ENCODE measurements at regions not wholly inside any gene's neighbourhood (a gene's known extent, or its start where the extent isn't known, plus 50 kb on each side); places are given as distances from the start of the nearest gene placed in this dataset.
"Not testable (repeated sequence)": the region's sequence is repeated elsewhere in the genome, so short reads cannot be mapped to it uniquely, and the experiment has no call there.

GRCh38 chr3:191721390-191721861, 260.5 kb downstream of the PYDC2 start:
- H3K27ac Mint-ChIP-seq (ENCODE audit: unreplicated experiment) = no peak overlapping the region

GRCh38 chr3:191721990-191722389, 261.0 kb downstream of the PYDC2 start:
- no peaks in the 10 kb centered on the region for H3K36me3 Mint-ChIP-seq (ENCODE audit: low read depth)
- no peak for DNase-seq (ENCODE audit: low read depth, low spot score)
- no peak overlapping the region for H3K27ac Mint-ChIP-seq (ENCODE audit: unreplicated experiment)
- H3K4me3 Mint-ChIP-seq = no peak overlapping the region
- TF ChIP-seq CTCF (conservative IDR thresholded peaks at IDR 0.05) = no peak
- peaks cover 3% of the 10 kb centered on the region for H3K9me3 Mint-ChIP-seq
- H3K27me3 Mint-ChIP-seq (ENCODE audit: low read depth) = no peaks in the 10 kb centered on the region
- no peaks in the 10 kb centered on the region for H3K4me1 Mint-ChIP-seq

More at GRCh38 chr3:191721390-191721861, 260.5 kb downstream of the PYDC2 start:
- Mint-ChIP-seq H3K4me3 (no peak overlapping the region), H3K4me1 (no peaks in the 10 kb centered on the region), H3K27me3 (ENCODE audit: low read depth) (no peaks in the 10 kb centered on the region), H3K9me3 (peaks cover 3% of the 10 kb centered on the region), H3K36me3 (ENCODE audit: low read depth) (no peaks in the 10 kb centered on the region)
- DNase-seq (ENCODE audit: low read depth, low spot score) = no peak
- TF ChIP-seq CTCF (conservative IDR thresholded peaks at IDR 0.05) = no peak

GRCh38 chr3:191727338-191727737, 266.4 kb downstream of the PYDC2 start:
- Mint-ChIP-seq H3K4me3 (no peak overlapping the region), H3K27me3 (ENCODE audit: low read depth) (no peaks in the 10 kb centered on the region), H3K4me1 (no peaks in the 10 kb centered on the region), H3K36me3 (ENCODE audit: low read depth) (no peaks in the 10 kb centered on the region), H3K27ac (ENCODE audit: unreplicated experiment) (no peak overlapping the region), H3K9me3 (no peaks in the 10 kb centered on the region)
- TF ChIP-seq CTCF (conservative IDR thresholded peaks at IDR 0.05) = no peak
- DNase-seq (ENCODE audit: low read depth, low spot score) = no peak

GRCh38 chr3:191728186-191728585, 267.2 kb downstream of the PYDC2 start:
- H3K27me3 Mint-ChIP-seq (ENCODE audit: low read depth) = no peaks in the 10 kb centered on the region
- no peak for TF ChIP-seq CTCF (conservative IDR thresholded peaks at IDR 0.05)
- no peak for DNase-seq (ENCODE audit: low read depth, low spot score)
- no peaks in the 10 kb centered on the region for H3K4me1 Mint-ChIP-seq
- H3K36me3 Mint-ChIP-seq (ENCODE audit: low read depth) = no peaks in the 10 kb centered on the region
- H3K27ac Mint-ChIP-seq (ENCODE audit: unreplicated experiment) = no peak overlapping the region
- no peaks in the 10 kb centered on the region for H3K9me3 Mint-ChIP-seq
- H3K4me3 Mint-ChIP-seq = no peak overlapping the region

- no peak for TF ChIP-seq CTCF (conservative IDR thresholded peaks at IDR 0.05)
- H3K27me3 Mint-ChIP-seq (ENCODE audit: low read depth) = no peaks in the 10 kb centered on the region
- H3K4me1 Mint-ChIP-seq = no peaks in the 10 kb centered on the region
- H3K4me3 Mint-ChIP-seq = no peak overlapping the region
- no peak for DNase-seq (ENCODE audit: low read depth, low spot score)
- no peak overlapping the region for H3K27ac Mint-ChIP-seq (ENCODE audit: unreplicated experiment)
- H3K36me3 Mint-ChIP-seq (ENCODE audit: low read depth) = peaks cover 9% of the 10 kb centered on the region
- peaks cover 22% of the 10 kb centered on the region for H3K9me3 Mint-ChIP-seq
Measured at GRCh38 chr3:191737742-191738141, 276.8 kb downstream of the PYDC2 start.

GRCh38 chr3:191740712-191741111, 279.7 kb downstream of the PYDC2 start:
- DNase-seq (ENCODE audit: low read depth, low spot score) = no peak
- H3K36me3 Mint-ChIP-seq (ENCODE audit: low read depth) = peaks cover 11% of the 10 kb centered on the region
- peaks cover 26% of the 10 kb centered on the region for H3K9me3 Mint-ChIP-seq
- no peaks in the 10 kb centered on the region for H3K27me3 Mint-ChIP-seq (ENCODE audit: low read depth)
- no peak for TF ChIP-seq CTCF (conservative IDR thresholded peaks at IDR 0.05)
- H3K4me1 Mint-ChIP-seq = no peaks in the 10 kb centered on the region
- H3K4me3 Mint-ChIP-seq = no peak overlapping the region
- H3K27ac Mint-ChIP-seq (ENCODE audit: unreplicated experiment) = no peak overlapping the region

- H3K27me3 Mint-ChIP-seq (ENCODE audit: low read depth); DNase-seq (ENCODE audit: low read depth, low spot score); H3K4me3 Mint-ChIP-seq; H3K4me1 Mint-ChIP-seq; H3K27ac Mint-ChIP-seq (ENCODE audit: unreplicated experiment): not testable (repeated sequence)
- Mint-ChIP-seq H3K9me3 (peaks cover 21% of the 10 kb centered on the region), H3K36me3 (ENCODE audit: low read depth) (peaks cover 11% of the 10 kb centered on the region)
Measured at GRCh38 chr3:191741847-191742350, 280.9 kb downstream of the PYDC2 start.
